B cell (primary cell): ENCODE measurements at regions not wholly inside any gene's neighbourhood (a gene's known extent, or its start where the extent isn't known, plus 50 kb on each side); places are given as distances from the start of the nearest gene placed in this dataset.

Experiments used
- ATAC-seq: fragments of 200-7000 bp; cut with Tn5 transposase; one replicate; pipeline ENCODE4 v1.10.0; 2021; ENCODE audit warnings: low read depth, mild to moderate bottlenecking, moderate number of reproducible peaks, moderate library complexity
- CTCF ChIA-PET: fragments of 350-600 bp; sonication (Branson Sonifier 250); formaldehyde crosslinking; loops from one replicate; lab custom pipeline; 2021; ENCODE audit warnings: antibody characterized with exemption, inconsistent platforms; lab: Charles Lee
- POLR2A ChIA-PET: fragments of 350-600 bp; sonication (Branson Sonifier 250); formaldehyde crosslinking; loops from one replicate; lab custom pipeline; 2021; ENCODE audit warnings: antibody characterized with exemption; lab: Charles Lee
- DNase-seq: peaks from one replicate; pipeline ENCODE4 v3.0.0; 2013
- H2AFZ ChIP-seq: 2 replicates; pipeline ENCODE4 v1.6.1; 2012; ENCODE audit warnings: mild to moderate bottlenecking, low read depth, low read length; ENCODE audit not compliant: insufficient read depth, poor library complexity, severe bottlenecking
- H3K27ac ChIP-seq, 2 donors: 1 replicate in 1 of 2; 2 replicates in 1 of 2; pipeline ENCODE4 v1.5.1; 2012 to 2013; ENCODE audit warnings: low read length in 2 of 2, mild to moderate bottlenecking in 2 of 2, moderate library complexity in 1 of 2
- H3K27me3 ChIP-seq, 4 experiments: fragments of 200-600 bp in 1 of 4; sonication (generic) in 1 of 4; replicated peaks in 1 of 4; 1 replicate in 2 of 4; 2 replicates in 2 of 4; pipeline versions ENCODE4 v1.6.1 to v1.7.0; 2013 to 2016; ENCODE audit warnings: low read length in 3 of 4, mild to moderate bottlenecking in 2 of 4, mixed read lengths in 1 of 4, moderate library complexity in 1 of 4; ENCODE audit not compliant: insufficient read depth in 4 of 4, control insufficient read depth in 3 of 4; ENCODE audit errors: control extremely low read depth in 1 of 4
- H3K36me3 ChIP-seq, 2 experiments: replicated peaks in 1 of 2; 1 replicate in 1 of 2; 2 replicates in 1 of 2; pipeline versions ENCODE4 v1.6.1 to v1.7.1; 2013; ENCODE audit warnings: low read length in 1 of 2; ENCODE audit not compliant: insufficient read depth in 2 of 2, control insufficient read depth in 1 of 2; ENCODE audit errors: control extremely low read depth in 1 of 2, extremely low read depth in 1 of 2
- H3K4me1 ChIP-seq, 2 donors: fragments of 200-600 bp in 1 of 2; sonication (generic) in 1 of 2; 1 replicate in 1 of 2; 2 replicates in 1 of 2; pipeline versions ENCODE4 v1.5.1 to v1.6.1; 2013 to 2017; ENCODE audit warnings: low read length in 2 of 2; ENCODE audit not compliant: control insufficient read depth in 2 of 2, insufficient read depth in 2 of 2
- H3K4me2 ChIP-seq: replicated peaks from 2 replicates; pipeline ENCODE3; 2012; ENCODE audit warnings: mild to moderate bottlenecking, low read depth, low read length; ENCODE audit not compliant: poor library complexity, severe bottlenecking
- H3K4me3 ChIP-seq, 5 experiments: fragments of 200-600 bp in 1 of 5; sonication (generic) in 1 of 5; 1 replicate in 3 of 5; 2 replicates in 2 of 5; pipeline versions ENCODE4 v1.5.1 to v1.7.0; 2011 to 2016; ENCODE audit warnings: low read length in 4 of 5, mild to moderate bottlenecking in 4 of 5, low read depth in 2 of 5, control low read depth in 1 of 5, moderate library complexity in 1 of 5; ENCODE audit not compliant: insufficient read depth in 1 of 5; ENCODE audit errors: control extremely low read depth in 1 of 5, extremely low read depth in 1 of 5
- H3K79me2 ChIP-seq: fragments of 200-600 bp; sonication (generic); one replicate; pipeline ENCODE4 v1.6.0; 2016; ENCODE audit warnings: low read length; ENCODE audit not compliant: control insufficient read depth, insufficient read depth
- H3K9ac ChIP-seq: fragments of 200-600 bp; sonication (generic); 2 replicates; pipeline ENCODE4 v1.6.1; 2017; ENCODE audit warnings: mild to moderate bottlenecking, low read length, moderate library complexity
- H3K9me3 ChIP-seq, 3 donors: one replicate each; pipeline versions ENCODE4 v1.6.1 to v1.7.1; 2013; ENCODE audit warnings: low read length in 2 of 3; ENCODE audit not compliant: control insufficient read depth in 2 of 3, insufficient read depth in 1 of 3; ENCODE audit errors: control extremely low read depth in 1 of 3
- H4K20me1 ChIP-seq: 2 replicates; pipeline ENCODE4 v1.6.0; 2012; ENCODE audit warnings: mild to moderate bottlenecking, low read length; ENCODE audit not compliant: insufficient read depth, control insufficient read depth, poor library complexity, severe bottlenecking
- H3K27ac Mint-ChIP-seq: one replicate; pipeline ENCODE4 v1.8.0; 2021; ENCODE audit warnings: mixed read lengths
- H3K27me3 Mint-ChIP-seq: one replicate; pipeline ENCODE4 v1.8.0; 2021; ENCODE audit warnings: mixed read lengths
- H3K4me1 Mint-ChIP-seq: one replicate; pipeline ENCODE4 v1.8.0; 2021; ENCODE audit warnings: mixed read lengths
- H3K4me3 Mint-ChIP-seq: one replicate; pipeline ENCODE4 v1.8.0; 2021; ENCODE audit warnings: mixed read lengths
- H3K9me3 Mint-ChIP-seq: one replicate; pipeline ENCODE4 v1.8.0; 2022; ENCODE audit warnings: mixed read lengths; ENCODE audit not compliant: insufficient read depth
- EZH2 ChIP-seq: IDR thresholded peaks from 2 replicates; pipeline ENCODE4 v1.6.1; 2012; ENCODE audit warnings: borderline replicate concordance, low read depth, mild to moderate bottlenecking, moderate library complexity, low read length; ENCODE audit not compliant: insufficient read depth, poor library complexity, severe bottlenecking
- WGBS: methylation state at CpG from one replicate; pipeline ENCODE4 v1.1.5; 2013; ENCODE audit warnings: missing lambda C conversion rate; ENCODE audit not compliant: insufficient coverage; 5-methylcytosine and 5-hydroxymethylcytosine counted together
- intact Hi-C: fragments of 100-400 bp; cut with micrococcal nuclease; formaldehyde crosslinking; loops from one replicate; pipeline ENCODE4 v1.10.0; 2022
- TF ChIP-seq, protein P1 (sequence below): fragments of 200-600 bp; IDR thresholded peaks from one replicate; pipeline ENCODE4 v1.8.0; 2022; ENCODE audit warnings: antibody characterized with exemption, mild to moderate bottlenecking

DNA sequence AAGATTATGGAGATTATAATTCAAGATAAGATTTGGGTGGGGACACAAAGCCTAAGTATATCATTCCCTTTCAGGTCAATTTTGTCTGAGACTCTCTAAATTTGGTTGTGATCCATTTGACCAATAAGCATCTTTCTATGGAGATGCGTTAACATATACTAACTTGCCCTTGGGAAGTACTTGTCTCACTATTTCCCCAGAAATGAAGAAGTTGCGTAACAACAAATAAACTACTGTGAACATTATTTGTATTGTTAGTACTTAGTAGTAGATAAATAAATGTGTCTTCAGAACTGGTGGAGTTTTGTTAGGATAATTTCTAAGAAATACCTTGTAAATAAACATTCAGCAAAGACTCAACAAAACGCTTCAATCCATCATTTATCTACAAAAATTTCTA is 127.3 kb upstream of the LYZL2 start:
- peaks cover 0 to 9% (median 0%) of the 10 kb centered on the region in 3 donors for H3K9me3 ChIP-seq
- no peak for ATAC-seq
- no peaks in the 10 kb centered on the region for H3K27me3 ChIP-seq
- no peaks in the 10 kb centered on the region for H4K20me1 ChIP-seq
- H3K9ac ChIP-seq, result no peak overlapping the region
- no peak for DNase-seq
- WGBS, result no CpG with 5 or more reads among the region's 3 CpGs
- TF ChIP-seq EZH2, result no peak
- TF ChIP-seq, protein P1, sequence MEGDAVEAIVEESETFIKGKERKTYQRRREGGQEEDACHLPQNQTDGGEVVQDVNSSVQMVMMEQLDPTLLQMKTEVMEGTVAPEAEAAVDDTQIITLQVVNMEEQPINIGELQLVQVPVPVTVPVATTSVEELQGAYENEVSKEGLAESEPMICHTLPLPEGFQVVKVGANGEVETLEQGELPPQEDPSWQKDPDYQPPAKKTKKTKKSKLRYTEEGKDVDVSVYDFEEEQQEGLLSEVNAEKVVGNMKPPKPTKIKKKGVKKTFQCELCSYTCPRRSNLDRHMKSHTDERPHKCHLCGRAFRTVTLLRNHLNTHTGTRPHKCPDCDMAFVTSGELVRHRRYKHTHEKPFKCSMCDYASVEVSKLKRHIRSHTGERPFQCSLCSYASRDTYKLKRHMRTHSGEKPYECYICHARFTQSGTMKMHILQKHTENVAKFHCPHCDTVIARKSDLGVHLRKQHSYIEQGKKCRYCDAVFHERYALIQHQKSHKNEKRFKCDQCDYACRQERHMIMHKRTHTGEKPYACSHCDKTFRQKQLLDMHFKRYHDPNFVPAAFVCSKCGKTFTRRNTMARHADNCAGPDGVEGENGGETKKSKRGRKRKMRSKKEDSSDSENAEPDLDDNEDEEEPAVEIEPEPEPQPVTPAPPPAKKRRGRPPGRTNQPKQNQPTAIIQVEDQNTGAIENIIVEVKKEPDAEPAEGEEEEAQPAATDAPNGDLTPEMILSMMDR, result no peak
- H3K79me2 ChIP-seq, result no peaks in the 10 kb centered on the region
- intact Hi-C loops, result no loop called here
- H3K27me3 Mint-ChIP-seq, result peaks cover 2% of the 10 kb centered on the region
- H3K27ac Mint-ChIP-seq, result no peak overlapping the region
- no peak overlapping the region for H3K4me3 ChIP-seq
- ChIA-PET CTCF (no interaction called here), POLR2A (no interaction called here)
- no peak overlapping the region for H3K4me2 ChIP-seq
- H3K4me1 Mint-ChIP-seq, result no peaks in the 10 kb centered on the region
- no peak overlapping the region for H2AFZ ChIP-seq
- no peaks in the 10 kb centered on the region for H3K4me1 ChIP-seq
- H3K36me3 ChIP-seq, result no peaks in the 10 kb centered on the region
- H3K9me3 Mint-ChIP-seq, result no peaks in the 10 kb centered on the region
- no peak overlapping the region for H3K4me3 Mint-ChIP-seq
- H3K27ac ChIP-seq, result no peak overlapping the region

DNA sequence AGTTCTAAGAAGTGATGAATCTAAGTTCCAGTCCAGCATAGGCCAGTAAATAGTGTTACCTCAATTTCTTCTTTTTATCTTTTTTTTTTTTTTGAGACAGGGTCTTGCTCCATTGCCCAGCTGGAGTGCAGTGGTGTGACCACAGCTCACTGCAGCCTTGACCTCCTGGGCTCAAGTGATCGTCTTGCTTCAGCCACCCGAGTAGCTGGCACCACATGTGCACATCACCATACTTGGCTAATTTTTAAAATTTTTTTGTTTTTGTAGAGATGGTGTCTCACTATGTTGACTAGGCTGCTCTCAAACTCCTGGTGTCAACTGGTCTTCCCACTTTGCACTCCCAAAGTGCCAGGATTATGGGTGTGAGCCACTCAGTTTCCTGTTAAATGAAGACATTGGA is 126.6 kb upstream of the LYZL2 start:
- ChIA-PET POLR2A (no interaction called here), CTCF (no interaction called here)
- no peaks in the 10 kb centered on the region for H3K4me1 ChIP-seq
- H3K9ac ChIP-seq, result no peak overlapping the region
- WGBS, result no CpG with 5 or more reads among the region's 2 CpGs
- H3K9me3 Mint-ChIP-seq, result no peaks in the 10 kb centered on the region
- H3K27ac ChIP-seq, result no peak overlapping the region
- no peak overlapping the region for H3K4me2 ChIP-seq
- no peak overlapping the region for H2AFZ ChIP-seq
- no peak overlapping the region for H3K4me3 Mint-ChIP-seq
- DNase-seq (no peak), ATAC-seq (no peak)
- H3K4me3 ChIP-seq, result no peak overlapping the region
- TF ChIP-seq EZH2, result no peak
- TF ChIP-seq, protein P1, result no peak
- no peak overlapping the region for H3K27ac Mint-ChIP-seq
- no peaks in the 10 kb centered on the region for H3K79me2 ChIP-seq
- intact Hi-C loops, result no loop called here
- no peaks in the 10 kb centered on the region for H3K27me3 ChIP-seq
- no peaks in the 10 kb centered on the region for H3K36me3 ChIP-seq
- H3K9me3 ChIP-seq, result peaks cover 0 to 3% (median 0%) of the 10 kb centered on the region in 3 donors
- no peaks in the 10 kb centered on the region for H3K4me1 Mint-ChIP-seq
- no peaks in the 10 kb centered on the region for H4K20me1 ChIP-seq
- peaks cover 8% of the 10 kb centered on the region for H3K27me3 Mint-ChIP-seq
